NOMO-1 treated with DMSO at 0.1 percent for 48 hours (cell line): ENCODE measurements at regions not wholly inside any gene's neighbourhood (a gene's known extent, or its start where the extent isn't known, plus 50 kb on each side); places are given as distances from the start of the nearest gene placed in this dataset.
A peak's percentile ranks its signal among the peaks of the same experiment; 100 is the strongest.

Experiments
- DNase-seq: peaks from one replicate; lab custom pipeline; 2025; ENCODE audit not compliant: unreplicated experiment; lab: John Stamatoyannopoulos, UW

DNA sequence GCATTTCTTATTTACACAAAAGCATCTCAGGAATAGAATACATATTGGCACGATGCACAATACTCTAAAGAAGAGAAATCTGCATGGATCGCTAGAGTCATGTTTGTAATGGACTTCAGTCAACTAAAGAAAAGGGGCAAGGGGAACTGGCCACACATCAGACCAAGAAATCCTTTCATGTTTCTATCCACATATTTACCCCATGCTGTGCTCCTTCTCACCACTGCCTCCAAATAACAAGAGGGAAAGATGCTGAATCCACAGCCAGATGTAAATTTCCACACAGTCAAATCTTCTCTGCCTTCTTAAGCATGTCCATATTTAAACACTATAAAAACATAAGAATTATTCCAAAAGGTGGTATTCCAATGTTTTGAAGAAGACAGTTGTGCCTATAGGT, 67.6 kb downstream of the COX18 start:
- DNase-seq, result no peak

DNA sequence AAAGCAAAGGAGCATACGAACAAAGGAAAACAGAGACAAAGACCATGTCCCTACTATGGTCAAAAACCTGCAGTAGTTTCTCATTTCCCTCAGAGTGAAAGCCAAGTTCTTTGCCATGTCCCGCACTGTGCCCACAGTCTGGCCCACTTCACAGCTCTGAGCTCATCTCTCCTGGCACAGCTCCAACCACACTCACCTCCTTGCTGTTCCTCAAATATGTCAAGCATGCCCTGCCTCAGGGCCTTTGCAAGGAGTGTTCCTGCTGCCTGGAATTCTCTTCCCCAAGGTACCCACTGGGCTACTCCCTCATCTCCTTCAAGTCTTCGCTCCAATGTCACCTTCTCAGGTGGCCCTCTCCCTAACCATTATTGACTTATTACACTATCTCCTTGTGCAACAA, 72.1 kb downstream of the COX18 start:
- no peak for DNase-seq

DNA sequence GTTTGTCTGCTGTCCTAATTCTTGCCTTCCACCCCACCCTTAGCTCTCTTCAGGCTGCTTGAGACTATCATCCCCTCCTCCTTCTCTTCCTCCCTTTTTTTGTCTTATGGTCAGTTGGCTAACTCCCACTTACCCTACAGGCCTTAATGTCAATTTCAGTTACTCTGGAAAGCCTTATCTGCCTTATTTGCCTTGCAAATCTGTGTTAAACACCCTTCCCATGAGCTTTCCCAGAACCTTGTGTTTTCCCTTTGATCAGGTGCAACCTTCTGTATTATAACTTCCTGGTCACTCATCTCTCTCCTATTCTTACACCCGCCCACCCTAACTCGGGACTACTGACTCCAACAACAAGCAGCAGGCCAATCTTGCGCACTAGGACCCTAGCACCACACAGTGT, 74.8 kb downstream of the COX18 start:
- no peak for DNase-seq

DNA sequence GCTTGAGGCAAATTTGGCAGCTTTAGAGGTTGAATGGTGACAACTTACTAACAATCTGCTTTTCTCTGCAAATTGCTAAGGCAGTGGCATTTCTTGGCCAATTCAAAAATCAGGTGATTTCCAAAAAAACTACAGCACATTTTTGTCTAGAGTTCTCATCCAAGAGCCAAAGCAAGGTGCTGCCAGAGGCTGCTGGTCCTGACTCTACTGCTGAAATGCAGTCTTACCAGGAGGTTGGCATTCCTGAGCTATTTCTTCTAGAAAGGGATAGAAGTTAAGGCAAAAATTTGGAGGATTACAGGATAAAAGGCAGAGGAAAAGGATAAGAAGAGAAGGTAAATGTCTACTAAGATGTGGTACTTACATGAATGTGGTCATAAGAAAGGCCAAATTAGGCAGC, 75.6 kb downstream of the COX18 start:
- DNase-seq, result no peak

DNA sequence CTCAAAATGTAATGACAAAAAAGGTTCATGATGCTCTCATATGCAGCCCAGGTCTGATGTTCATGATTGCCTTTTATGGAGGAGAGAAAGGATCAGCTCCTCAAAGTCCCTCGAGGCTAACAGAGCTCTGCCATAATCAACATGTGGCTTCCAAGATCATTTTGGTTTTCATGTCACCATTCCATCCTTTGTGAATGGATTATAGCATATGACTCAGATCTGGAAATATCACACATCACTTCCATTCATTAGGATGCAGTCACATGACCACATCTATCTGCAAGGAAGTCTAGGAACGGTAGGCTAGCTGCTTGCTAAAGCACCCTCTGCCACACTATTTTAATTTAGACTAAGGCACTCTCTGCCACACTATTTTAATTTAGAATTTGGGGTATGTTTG, 77.6 kb downstream of the COX18 start:
- no peak for DNase-seq

GRCh38 chr4:72987741-72988729, 81.5 kb downstream of the COX18 start:
- no peak for DNase-seq

DNA sequence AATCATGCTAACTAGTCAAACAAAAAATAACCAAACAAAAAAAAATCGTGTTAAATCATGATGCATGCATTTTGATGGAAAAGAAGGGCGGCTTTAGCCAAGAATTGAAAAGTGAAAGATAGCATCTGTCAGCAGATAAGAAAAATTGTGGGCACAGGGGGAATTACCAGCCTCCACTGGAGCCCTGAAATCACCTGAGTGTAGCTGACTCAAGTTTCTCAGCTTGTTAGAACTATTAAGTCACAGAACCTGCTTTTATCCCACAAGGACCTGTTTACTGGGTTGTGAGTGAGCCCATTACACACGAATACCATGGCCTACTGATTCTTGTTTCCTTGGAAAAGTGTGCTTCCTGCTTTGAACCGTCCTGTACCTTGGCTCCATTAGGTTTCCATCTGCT, 85.2 kb downstream of the COX18 start:
- no peak for DNase-seq

DNA sequence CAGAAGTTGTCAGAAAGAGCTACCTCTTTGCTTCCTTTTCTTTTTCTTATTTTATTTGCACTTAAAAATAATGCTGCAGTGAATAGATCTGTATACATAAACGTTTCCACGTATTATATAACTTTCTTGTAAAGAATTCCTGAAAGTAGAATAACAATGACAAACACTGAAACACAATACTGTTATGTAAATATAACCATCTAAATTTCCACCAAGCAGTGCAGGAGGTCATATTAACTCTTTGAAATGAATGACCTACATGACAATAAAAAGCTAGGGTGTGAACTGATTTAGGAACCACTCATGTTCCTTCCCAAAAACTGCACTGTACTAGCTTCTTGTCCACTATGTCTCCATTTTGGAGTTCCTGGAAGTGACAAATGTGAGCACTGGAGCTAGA, 85.8 kb downstream of the COX18 start:
- no peak for DNase-seq

- no peak for DNase-seq
These were observed 91.5 kb downstream of the COX18 start for GRCh38 chr4:72977936-72978485.

DNA sequence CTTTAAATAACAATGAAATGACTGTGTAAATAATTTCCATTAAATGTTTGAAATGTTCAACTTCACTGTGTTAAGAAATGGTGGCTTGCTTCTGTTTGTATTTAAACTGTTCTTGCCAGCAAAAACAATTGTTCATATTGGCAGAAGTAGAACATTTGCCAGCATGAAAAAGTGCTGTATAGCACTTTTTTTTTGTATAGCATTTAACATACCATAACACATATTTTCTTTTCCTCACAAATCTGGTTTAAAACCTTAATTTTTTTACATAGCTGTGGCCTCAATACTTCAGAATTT, 94.1 kb downstream of the COX18 start:
- no peak for DNase-seq

DNA sequence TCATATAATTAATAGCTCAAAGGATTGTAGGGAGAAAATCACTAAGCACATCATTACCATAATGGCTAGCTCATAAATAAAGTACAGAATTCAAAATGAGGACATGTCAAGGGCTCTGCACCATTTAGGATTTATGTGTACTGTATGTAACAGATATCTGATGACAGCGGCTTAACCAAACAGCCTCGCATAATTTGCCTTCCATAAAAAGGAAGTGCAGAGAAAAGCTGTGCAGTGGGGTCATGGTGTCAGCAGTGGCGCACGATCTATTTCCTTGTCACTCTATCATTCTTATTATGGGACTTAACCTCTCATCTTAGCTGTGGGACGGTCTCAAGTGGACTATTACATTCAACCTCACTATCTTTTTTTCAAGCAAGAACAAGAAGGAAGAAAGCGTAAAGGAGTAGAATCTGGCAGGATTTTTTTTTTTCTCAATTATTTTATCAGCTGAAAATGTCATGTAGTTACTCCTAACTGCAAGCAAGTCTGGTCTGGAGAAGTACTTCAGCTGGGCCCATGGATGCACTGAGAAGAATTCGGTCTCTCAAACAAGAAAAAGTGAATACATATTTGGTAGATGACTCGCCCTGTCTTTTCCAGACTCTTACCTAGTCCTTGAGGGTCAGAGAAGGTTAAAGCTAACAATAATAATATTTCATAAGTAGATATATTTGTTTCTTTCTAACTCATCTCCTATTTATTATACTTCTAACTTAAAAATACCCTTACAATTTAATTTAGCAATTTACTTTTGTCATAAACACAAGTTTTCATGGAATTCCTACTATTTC, 94.6 kb downstream of the COX18 start:
- DNase-seq, result peak; percentile 39

DNA sequence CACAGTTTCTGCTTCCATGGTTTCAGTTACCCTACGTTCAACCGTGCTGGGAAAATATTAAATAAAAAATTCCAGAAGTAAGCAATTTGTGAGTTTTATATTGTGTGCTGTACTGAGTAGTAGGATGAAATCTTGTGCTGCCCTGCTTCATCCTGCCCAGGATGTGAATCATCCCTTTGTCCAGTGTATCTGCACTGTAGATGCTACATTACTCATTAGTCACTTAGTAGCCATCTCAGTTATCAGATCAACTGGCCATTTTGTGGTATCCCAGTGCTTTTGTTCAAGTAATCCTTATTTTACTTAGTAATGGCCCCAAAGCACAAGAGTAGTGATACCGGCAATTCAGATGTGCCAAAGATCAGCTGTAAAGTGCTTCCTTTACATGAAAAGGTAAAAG, 97.9 kb downstream of the COX18 start:
- no peak for DNase-seq

DNA sequence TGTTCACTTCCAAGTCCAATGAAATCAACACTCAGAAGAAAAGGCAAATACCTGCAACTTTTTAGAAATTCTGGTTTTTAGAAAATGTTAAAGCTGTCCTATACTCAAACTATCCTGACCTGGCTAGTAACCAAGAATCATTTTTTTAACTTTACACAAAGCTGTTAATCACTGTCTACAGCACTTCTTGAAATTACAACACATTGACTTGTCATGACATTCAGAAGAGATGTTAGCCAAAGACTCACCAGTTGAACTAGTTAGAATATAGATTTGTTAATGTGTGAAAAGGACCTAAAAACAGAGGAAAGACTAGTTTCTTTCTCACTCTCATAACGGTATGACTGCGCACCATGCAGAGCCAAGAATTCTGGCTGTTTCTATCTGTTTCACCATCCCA, 98.8 kb downstream of the COX18 start:
- DNase-seq, result no peak

- no peak for DNase-seq
These were observed 99.5 kb downstream of the COX18 start for GRCh38 chr4:72969976-72970375.

DNA sequence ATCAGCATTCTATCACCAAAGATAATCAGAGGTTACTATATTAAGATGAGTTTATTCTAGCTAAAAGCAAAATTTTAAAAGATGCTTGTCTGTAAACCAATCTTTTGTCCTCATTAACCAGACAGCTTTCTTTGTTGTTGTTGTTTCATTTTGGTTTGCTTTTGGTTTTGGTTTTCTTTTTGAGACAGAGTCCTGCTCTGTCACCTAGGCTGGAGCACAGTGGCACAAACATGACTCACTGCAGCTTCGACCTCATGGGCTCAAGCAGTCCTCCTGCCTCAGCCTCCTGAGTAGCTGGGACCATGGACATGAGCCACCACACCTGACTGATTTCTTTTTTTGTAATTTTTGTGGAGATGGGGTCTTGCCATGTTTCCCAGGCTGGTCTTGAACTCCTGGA, 102.9 kb downstream of the COX18 start:
- no peak for DNase-seq

- DNase-seq, result no peak
These were observed 110.1 kb downstream of the COX18 start for GRCh38 chr4:72959411-72959810.

GRCh38 chr4:72954811-72955210, 114.7 kb downstream of the COX18 start:
- peak; percentile 52 for DNase-seq

GRCh38 chr4:72953571-72953970, 115.9 kb downstream of the COX18 start:
- DNase-seq, result no peak

DNA sequence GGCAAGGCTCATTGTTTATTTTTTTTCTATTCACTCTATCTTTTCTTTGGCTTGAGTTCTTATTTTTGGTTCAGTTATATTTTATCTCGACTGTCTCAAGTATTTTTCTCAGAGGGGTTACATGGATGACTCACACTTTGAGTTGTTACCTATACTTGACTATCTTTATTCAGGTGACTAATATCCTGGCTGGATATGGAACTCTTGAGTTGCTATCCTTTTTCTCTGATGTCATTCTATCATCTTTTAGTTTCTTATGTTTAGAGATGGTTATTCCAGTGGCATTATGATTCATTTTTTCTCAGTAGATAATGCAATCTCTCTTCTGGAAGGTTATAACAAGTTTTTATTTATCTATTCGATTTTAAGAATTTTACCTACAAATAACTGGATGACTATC, 117.9 kb downstream of the COX18 start:
- DNase-seq, result no peak

GRCh38 chr4:72951147-72951546, 118.4 kb downstream of the COX18 start:
- no peak for DNase-seq

DNA sequence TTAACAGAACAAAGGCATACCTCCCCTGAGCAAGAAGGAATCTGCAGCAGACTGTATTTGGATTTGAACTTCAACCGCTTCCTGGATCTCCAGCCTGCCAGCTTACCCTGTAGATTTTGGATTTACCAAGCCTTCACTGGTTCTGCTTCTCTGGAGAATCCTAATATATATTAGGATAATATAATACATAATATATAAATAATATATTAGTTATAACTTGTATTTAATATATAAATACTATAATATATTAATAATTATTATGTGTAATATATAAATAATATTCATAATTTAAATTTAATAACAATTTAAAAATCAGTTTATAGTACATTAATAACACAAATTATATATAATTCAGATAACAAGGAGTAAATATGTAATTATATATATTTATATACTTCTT, 121.4 kb downstream of the COX18 start:
- no peak for DNase-seq

- no peak for DNase-seq
These were observed 123.7 kb downstream of the COX18 start for GRCh38 chr4:72945719-72946336.
